ENCODE measurements at regions not wholly inside any gene's neighbourhood (a gene's known extent, or its start where the extent isn't known, plus 50 kb on each side); places are given as distances from the start of the nearest gene placed in this dataset.
"Not testable (repeated sequence)": the region's sequence is repeated elsewhere in the genome, so short reads cannot be mapped to it uniquely, and the experiment has no call there.

DNA sequence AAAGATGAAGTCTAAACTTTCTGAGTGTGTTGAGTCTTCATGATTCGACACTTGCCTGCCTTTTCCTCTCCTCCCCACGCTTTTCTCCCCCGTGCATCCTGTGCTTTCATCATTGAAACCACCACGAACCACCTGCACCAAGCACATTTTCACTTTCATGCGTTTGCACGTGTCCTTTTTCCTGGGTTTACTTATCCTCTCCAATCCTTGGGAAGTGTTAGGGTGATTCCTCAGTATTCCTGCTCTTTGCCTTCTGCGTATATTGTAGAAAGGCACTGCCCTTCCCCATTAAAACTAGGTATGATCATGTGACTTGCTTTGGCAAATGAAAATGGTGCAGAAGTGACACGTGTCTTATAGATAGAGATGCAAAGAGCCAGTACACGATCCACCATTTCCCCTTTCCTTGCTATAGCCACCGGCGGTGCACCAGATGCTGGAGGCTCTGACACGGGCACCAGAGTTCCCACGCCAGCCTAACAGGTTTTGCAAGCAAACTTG is 106.6 kb downstream of the BRMS1L start:
- DNase-seq = peak; percentile 11

DNA sequence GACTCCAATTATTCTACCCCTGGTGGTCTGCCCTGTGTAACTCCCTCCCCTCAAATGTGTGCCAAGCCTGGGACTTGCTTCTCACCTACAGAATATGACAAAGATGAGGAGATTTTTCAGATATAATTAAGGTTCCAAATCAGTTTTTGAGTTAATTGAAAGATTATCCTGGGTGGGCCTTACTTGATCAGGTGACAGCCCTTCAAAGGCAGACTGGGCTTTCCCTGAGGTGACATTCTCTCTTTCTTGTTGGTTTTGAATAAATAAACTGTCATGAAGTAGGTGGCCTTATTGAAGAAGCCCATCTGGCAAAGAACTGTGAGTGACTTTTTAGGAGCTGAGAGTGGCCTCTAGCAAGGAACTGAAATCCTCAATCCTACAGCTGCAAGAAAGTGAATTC is 106.0 kb downstream of the BRMS1L start:
- DNase-seq = no peak

DNA sequence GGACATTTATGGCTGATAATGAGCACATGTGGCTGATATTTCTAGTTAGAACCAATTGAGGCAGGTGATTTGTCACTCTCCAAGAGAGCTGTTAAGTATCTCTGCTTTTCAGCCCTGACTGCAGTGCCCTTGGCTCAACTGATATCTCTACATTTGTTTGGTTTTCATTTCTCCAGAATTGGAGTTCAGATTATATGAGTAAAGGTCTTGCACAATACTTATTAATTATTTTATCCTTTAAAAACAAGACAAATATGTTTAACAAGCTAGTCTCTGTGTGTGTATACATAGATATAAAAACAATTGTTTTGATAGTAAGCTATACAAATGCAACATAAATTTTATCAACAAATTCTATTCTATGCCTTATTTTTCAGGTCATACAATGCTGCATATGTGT is 105.2 kb downstream of the BRMS1L start:
- DNase-seq = no peak

DNA sequence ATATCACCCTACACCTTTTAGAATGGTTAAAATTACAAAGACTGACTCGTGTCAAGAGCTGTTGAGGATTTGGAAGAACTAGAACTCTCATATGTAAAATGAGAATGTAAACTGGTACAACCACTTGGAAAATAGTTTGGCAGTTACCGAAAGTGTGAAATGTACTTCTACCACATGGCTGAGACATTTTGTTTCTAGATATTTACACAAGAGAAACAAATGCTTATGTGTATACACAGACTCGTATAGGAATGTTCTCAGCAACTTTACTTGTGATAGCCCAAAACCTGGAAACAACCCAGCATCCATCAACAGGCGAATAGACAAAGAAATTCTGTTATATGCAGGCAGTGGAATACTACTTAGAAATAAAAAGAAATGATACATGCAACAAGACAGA is 103.0 kb downstream of the BRMS1L start:
- no peak for DNase-seq

DNA sequence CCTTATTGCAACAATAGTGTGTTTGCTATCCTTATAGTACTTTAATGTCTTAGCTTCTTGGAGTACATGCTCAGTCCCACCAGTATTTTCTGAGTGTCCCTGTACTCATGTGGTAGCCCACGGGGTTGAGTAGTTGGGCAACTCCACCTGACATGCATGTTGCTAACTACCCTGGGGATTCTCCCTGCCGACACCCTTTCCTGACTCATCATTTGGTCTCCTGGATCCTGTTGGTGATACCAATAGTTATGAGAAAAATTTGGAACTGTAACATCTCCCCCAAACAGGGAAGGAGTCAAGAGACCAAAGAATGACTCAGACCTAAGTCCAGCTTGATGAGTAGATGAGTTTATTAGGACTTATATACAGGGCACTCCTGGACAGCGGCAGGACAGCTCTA is 101.6 kb downstream of the BRMS1L start:
- DNase-seq = no peak

DNA sequence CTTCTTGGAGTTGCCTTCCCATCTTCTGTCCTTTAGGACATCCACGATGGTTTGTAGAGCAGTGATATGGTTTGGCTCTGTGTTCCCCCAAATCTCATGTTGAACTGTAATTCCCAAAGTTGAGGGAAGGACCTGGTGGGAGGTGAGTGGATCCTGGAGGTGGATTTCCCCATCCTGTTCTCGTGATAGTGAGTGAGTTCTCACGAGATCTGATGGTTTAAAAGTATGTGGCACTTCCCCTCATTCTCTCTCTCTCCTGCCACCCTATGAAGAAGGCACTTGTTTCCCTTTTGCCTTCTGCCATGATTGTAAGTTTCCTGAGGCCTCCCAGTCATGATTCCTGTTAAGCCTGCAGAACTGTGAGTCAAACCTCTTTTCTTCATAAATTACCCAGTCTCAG is 99.2 kb downstream of the BRMS1L start:
- no peak for DNase-seq

DNA sequence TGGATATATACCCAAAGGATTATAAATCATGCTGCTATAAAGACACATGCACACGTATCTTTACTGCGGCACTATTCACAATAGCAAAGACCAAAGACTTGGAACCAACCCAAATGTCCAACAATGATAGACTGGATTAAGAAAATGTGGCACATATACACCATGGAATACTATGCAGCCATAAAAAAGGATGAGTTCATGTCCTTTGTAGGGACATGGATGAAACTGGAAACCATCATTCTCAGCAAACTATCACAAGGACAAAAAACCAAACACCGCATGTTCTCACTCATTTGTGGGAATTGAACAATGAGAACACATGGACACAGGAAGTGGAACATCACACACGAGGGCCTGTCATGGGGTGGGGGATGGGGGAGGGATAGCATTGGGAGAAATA is 96.5 kb downstream of the BRMS1L start:
- not testable (repeated sequence) for DNase-seq

DNA sequence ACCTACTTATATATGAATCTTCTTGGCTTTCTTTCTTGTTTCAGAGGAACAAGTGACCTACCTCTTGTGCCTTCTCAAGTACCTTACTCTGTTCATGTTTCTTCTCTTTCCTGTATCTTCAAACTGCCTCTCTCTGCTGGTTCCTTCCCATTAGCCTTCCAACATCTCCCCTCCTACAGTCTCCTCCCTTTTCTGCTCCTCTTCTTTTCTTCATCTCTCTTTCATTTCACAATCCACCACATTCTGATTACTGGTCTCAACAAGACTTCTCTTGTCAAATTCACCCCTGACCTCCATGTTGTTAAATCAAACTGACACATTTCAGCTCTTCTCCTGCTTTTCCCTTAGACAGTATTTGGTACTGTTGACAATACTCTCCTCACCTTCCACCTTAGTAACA is 95.6 kb downstream of the BRMS1L start:
- DNase-seq = no peak
